Sciatic nerve (tissue), 2 donors: ENCODE measurements at regions not wholly inside any gene's neighbourhood (a gene's known extent, or its start where the extent isn't known, plus 50 kb on each side); places are given as distances from the start of the nearest gene placed in this dataset.

ENCODE experiments used
- ATAC-seq: fragments of 200-7000 bp; cut with Tn5 transposase; one replicate; pipeline ENCODE4 v1.9.1; 2020; ENCODE audit warnings: mild to moderate bottlenecking, moderate library complexity
- DNase-seq: peaks from one replicate; pipeline ENCODE4 v3.0.0-alpha.2; 2020; ENCODE audit warnings: low spot score
- intact Hi-C: fragments of 100-400 bp; cut with DNase I; formaldehyde crosslinking; loops from one replicate; pipeline ENCODE4 v1.14.2; 2022
- donor health status: DM: no; HTN: no; CAD: no.
- donor health status: DM: no; HTN: no; CAD: no.

- no peak for ATAC-seq
- intact Hi-C loops: loop anchor here (5.0 kb wide), 1 partner anchor 229 kb away; the partner anchor contains the start of gene RPS27L
- DNase-seq: no peak
Measured at GRCh38 chr15:62927836-62928235, 114.7 kb upstream of the TPM1 start.

- no peak for DNase-seq
- intact Hi-C loops: loop anchor here (5.0 kb wide), 1 partner anchor 229 kb away; the partner anchor contains the start of gene RPS27L
- no peak for ATAC-seq
Measured at GRCh38 chr15:62928242-62928999, 114.1 kb upstream of the TPM1 start.

GRCh38 chr15:62929000-62929357 is 113.6 kb upstream of the TPM1 start:
- ATAC-seq (no peak), DNase-seq (no peak)
- intact Hi-C loops: loop anchor here (5.0 kb wide), 1 partner anchor 228 kb away; the partner anchor contains the start of gene RPS27L

GRCh38 chr15:62931650-62932049 is 110.9 kb upstream of the TPM1 start:
- intact Hi-C loops: no loop called here
- no peak for DNase-seq
- ATAC-seq: no peak

GRCh38 chr15:62932436-62932835 is 110.1 kb upstream of the TPM1 start:
- no peak for ATAC-seq
- no peak for DNase-seq
- intact Hi-C loops: no loop called here

- intact Hi-C loops: no loop called here
- DNase-seq (no peak), ATAC-seq (no peak)
Measured at GRCh38 chr15:62933386-62933785, 109.2 kb upstream of the TPM1 start.

- intact Hi-C loops: no loop called here
- DNase-seq (no peak), ATAC-seq (peak; percentile 46)
Measured at GRCh38 chr15:62934236-62934971, 108.1 kb upstream of the TPM1 start.

GRCh38 chr15:62935300-62936081 is 107.1 kb upstream of the TPM1 start:
- no peak for ATAC-seq
- intact Hi-C loops: no loop called here

GRCh38 chr15:62938825-62939224 is 103.7 kb upstream of the TPM1 start:
- intact Hi-C loops: no loop called here
- DNase-seq: no peak
- ATAC-seq: no peak

More at GRCh38 chr15:62935300-62936081, 107.1 kb upstream of the TPM1 start:
- no peak for DNase-seq

GRCh38 chr15:62940093-62940754 is 102.3 kb upstream of the TPM1 start:
- peak; percentile 48 for ATAC-seq
- intact Hi-C loops: no loop called here

GRCh38 chr15:62940755-62941361 is 101.7 kb upstream of the TPM1 start:
- intact Hi-C loops: no loop called here

More at GRCh38 chr15:62940093-62940754, 102.3 kb upstream of the TPM1 start:
- no peak for DNase-seq

GRCh38 chr15:62941699-62942098 is 100.8 kb upstream of the TPM1 start:
- ATAC-seq (no peak), DNase-seq (no peak)
- intact Hi-C loops: no loop called here

More at GRCh38 chr15:62940755-62941361, 101.7 kb upstream of the TPM1 start:
- ATAC-seq (peak; percentile 94), DNase-seq (peak; percentile 69)

GRCh38 chr15:62942428-62942827 is 100.1 kb upstream of the TPM1 start:
- intact Hi-C loops: no loop called here
- ATAC-seq (no peak), DNase-seq (no peak)

- intact Hi-C loops: no loop called here
- ATAC-seq (no peak), DNase-seq (no peak)
Measured at GRCh38 chr15:62945063-62945462, 97.5 kb upstream of the TPM1 start.

- no peak for ATAC-seq
- intact Hi-C loops: no loop called here
- DNase-seq: no peak
Measured at GRCh38 chr15:62945760-62946159, 96.8 kb upstream of the TPM1 start.

- DNase-seq: no peak
- no peak for ATAC-seq
- intact Hi-C loops: no loop called here
Measured at GRCh38 chr15:62946940-62947339, 95.6 kb upstream of the TPM1 start.

GRCh38 chr15:62950462-62950931 is 92.0 kb upstream of the TPM1 start:
- no peak for DNase-seq
- intact Hi-C loops: no loop called here

GRCh38 chr15:62951481-62951880 is 91.1 kb upstream of the TPM1 start:
- ATAC-seq (no peak), DNase-seq (no peak)
- intact Hi-C loops: no loop called here

More at GRCh38 chr15:62950462-62950931, 92.0 kb upstream of the TPM1 start:
- ATAC-seq: no peak
